ENCODE measurements at regions not wholly inside any gene's neighbourhood (a gene's known extent, or its start where the extent isn't known, plus 50 kb on each side); places are given as distances from the start of the nearest gene placed in this dataset.

- Histone ChIP-seq H3K27ac (ENCODE audit: insufficient read depth, low read length) (no peak overlapping the region), H4K20me1 (ENCODE audit: insufficient read depth, low read length) (no peaks in the 10 kb centered on the region), H3K9me3 (ENCODE audit: control insufficient read depth, insufficient read depth, low read length) (no peaks in the 10 kb centered on the region; the same call in 1 of the 2 replicates), H3K4me3 (ENCODE audit: insufficient read depth, low read depth, low read length) (no peak overlapping the region), H3K79me1 (ENCODE audit: low read depth in 1 of 2, low read length in 2 of 2) (no peaks in the 10 kb centered on the region), H3K36me3 (ENCODE audit: control insufficient read depth, insufficient read depth, low read length) (no peaks in the 10 kb centered on the region), H2AFZ (replicated peaks; ENCODE audit: low read length, poor library complexity) (no peak overlapping the region), H3K4me1 (ENCODE audit: control insufficient read depth, insufficient read depth, low read length) (no peaks in the 10 kb centered on the region), H2AK5ac (ENCODE audit: low read depth, low read length) (no peak overlapping the region), H3K4ac (ENCODE audit: low read depth, low read length) (no peak overlapping the region), H2BK15ac (ENCODE audit: low read depth, low read length) (no peak overlapping the region), H2BK5ac (ENCODE audit: low read depth, low read length, poor library complexity, severe bottlenecking) (no peak overlapping the region), H3K23ac (ENCODE audit: low read depth, low read length) (no peak overlapping the region), H3K9me1 (ENCODE audit: insufficient read depth, low read length) (no peaks in the 10 kb centered on the region), H3K27me3 (ENCODE audit: control insufficient read depth, insufficient read depth, low read length) (no peaks in the 10 kb centered on the region), H3K18ac (ENCODE audit: low read depth, low read length) (no peak overlapping the region), H4K91ac (ENCODE audit: insufficient read depth, low read depth, low read length) (no peak overlapping the region), H2BK120ac (ENCODE audit: low read depth, low read length) (no peak overlapping the region), H2BK20ac (ENCODE audit: low read depth, low read length) (no peak overlapping the region), H4K5ac (ENCODE audit: low read depth, low read length) (no peak overlapping the region), H3K56ac (ENCODE audit: extremely low read depth, insufficient read depth, low read length) (no peak overlapping the region), H2AK9ac (replicated peaks; ENCODE audit: low read depth, low read length, poor library complexity) (no peak overlapping the region), H3K4me2 (ENCODE audit: low read depth, low read length) (no peak overlapping the region), H4K8ac (ENCODE audit: low read depth in 2 of 2, low read length in 2 of 2) (no peak overlapping the region), H3K14ac (replicated peaks; ENCODE audit: low read depth, low read length) (no peak overlapping the region), H3K9ac (ENCODE audit: low read depth, low read length) (no peak overlapping the region)
- ATAC-seq (ENCODE audit: low read depth) (no peak), DNase-seq (no peak)
- BruUV-seq (replicated peaks) = no TSS peak
- intact Hi-C loops (cut with micrococcal nuclease) (no loop called here), in situ Hi-C loops (cut with MboI; ENCODE audit: low sequenced_read_pairs) (no loop called here), dilution Hi-C loops (cut with HindIII; ENCODE audit: low sequenced_read_pairs, unreplicated experiment) (no loop called here)
- TF ChIP-seq MAZ (IDR thresholded peaks at IDR 0.05; ENCODE audit: borderline replicate concordance, low read depth, low read length) (no peak), RAD21 (IDR thresholded peaks at IDR 0.05; ENCODE audit: low read length) (no peak), MXI1 (IDR thresholded peaks at IDR 0.05; ENCODE audit: borderline replicate concordance, low read depth, low read length) (no peak), RFX5 (IDR thresholded peaks at IDR 0.05; ENCODE audit: low read depth, low read length) (no peak), RCOR1 (IDR thresholded peaks at IDR 0.05; ENCODE audit: insufficient replicate concordance, low read length) (no peak), CHD1 (IDR thresholded peaks at IDR 0.05; ENCODE audit: low read depth, low read length) (no peak), SMC3 (IDR thresholded peaks at IDR 0.05; ENCODE audit: low read depth, low read length) (no peak), ELK1 (IDR thresholded peaks at IDR 0.05; ENCODE audit: borderline replicate concordance, low read depth, low read length) (no peak), MAFK (IDR thresholded peaks at IDR 0.05; ENCODE audit: low read depth, low read length) (no peak), CEBPB (IDR thresholded peaks at IDR 0.05; ENCODE audit: low read depth, low read length) (no peak), FOS (IDR thresholded peaks at IDR 0.05; ENCODE audit: low read depth, low read length) (no peak), USF2 (IDR thresholded peaks at IDR 0.05; ENCODE audit: low read depth, low read length) (no peak), POLR2A (IDR thresholded peaks at IDR 0.05; ENCODE audit: low read depth, low read length) (no peak), NFE2L2 (IDR thresholded peaks at IDR 0.05; ENCODE audit: low read depth, low read length) (no peak)
- POLR2A ChIA-PET (ENCODE audit: unreplicated experiment) = no interaction called here
- CTCF ChIA-PET = no interaction called here
- WGBS, 2 experiments (ENCODE audit: extremely low coverage in 2 of 2, insufficient read length in 1 of 2) = no CpG with 5 or more reads among the region's 3 CpGs
Observed at GRCh38 chr20:60274717-60275116, 316.5 kb downstream of the CDH26 start.
